Liver (tissue), 8 donors: ENCODE measurements at regions not wholly inside any gene's neighbourhood (a gene's known extent, or its start where the extent isn't known, plus 50 kb on each side); places are given as distances from the start of the nearest gene placed in this dataset.

Experiments
- DNase-seq: peaks from one replicate; pipeline ENCODE4 v3.0.0-alpha.2; 2017; ENCODE audit warnings: low spot score
- H3K27ac ChIP-seq, 2 donors: one replicate each; pipeline ENCODE4 v1.7.0; 2013; ENCODE audit warnings: inconsistent platforms in 2 of 2, low read length in 2 of 2, control low read depth in 1 of 2, low read depth in 1 of 2, mild to moderate bottlenecking in 1 of 2
- H3K27me3 ChIP-seq, 4 donors: one replicate each; pipeline versions ENCODE4 v1.6.1 to v1.7.0; 2013; ENCODE audit warnings: low read length in 3 of 4, inconsistent platforms in 1 of 4, mild to moderate bottlenecking in 1 of 4, moderate library complexity in 1 of 4; ENCODE audit not compliant: control insufficient read depth in 4 of 4, insufficient read depth in 4 of 4
- H3K36me3 ChIP-seq, 4 donors: one replicate each; pipeline versions ENCODE4 v1.6.1 to v1.7.0; 2013; ENCODE audit warnings: low read length in 3 of 4, mild to moderate bottlenecking in 3 of 4, low read depth in 1 of 4, moderate library complexity in 1 of 4; ENCODE audit not compliant: control insufficient read depth in 4 of 4, insufficient read depth in 3 of 4
- H3K4me1 ChIP-seq, 4 donors: one replicate each; pipeline versions ENCODE4 v1.6.1 to v1.7.0; 2013; ENCODE audit warnings: low read length in 3 of 4, mild to moderate bottlenecking in 3 of 4, moderate library complexity in 1 of 4; ENCODE audit not compliant: control insufficient read depth in 4 of 4, insufficient read depth in 4 of 4
- H3K4me3 ChIP-seq, 3 donors: one replicate each; pipeline versions ENCODE4 v1.6.1 to v1.7.0; 2013; ENCODE audit warnings: low read length in 3 of 3, control low read depth in 1 of 3, low read depth in 1 of 3, mild to moderate bottlenecking in 1 of 3
- H3K9ac ChIP-seq, 2 donors: one replicate each; pipeline ENCODE4 v1.7.0; 2013; ENCODE audit warnings: low read length in 2 of 2, mild to moderate bottlenecking in 2 of 2, moderate library complexity in 2 of 2, control low read depth in 1 of 2, low read depth in 1 of 2
- H3K9me3 ChIP-seq, 4 donors: one replicate each; pipeline versions ENCODE4 v1.6.1 to v1.7.0; 2013; ENCODE audit warnings: low read length in 3 of 4; ENCODE audit not compliant: control insufficient read depth in 4 of 4
- EGR1 ChIP-seq, 2 donors: IDR thresholded peaks; 2 replicates each; pipeline ENCODE4 v1.6.1; 2016 to 2018; ENCODE audit warnings: antibody characterized with exemption in 2 of 2, low read depth in 2 of 2
- FOXA1 ChIP-seq: IDR thresholded peaks from 2 replicates; pipeline ENCODE4 v1.6.1; 2016; ENCODE audit warnings: antibody characterized with exemption
- FOXA2 ChIP-seq: IDR thresholded peaks from 2 replicates; pipeline ENCODE4 v1.6.1; 2016; ENCODE audit warnings: antibody characterized with exemption
- GABPA ChIP-seq, 2 donors: IDR thresholded peaks in 1 of 2; conservative IDR thresholded peaks in 1 of 2; 2 replicates each; pipeline ENCODE4 v1.6.1; 2016; ENCODE audit warnings: antibody characterized with exemption in 2 of 2, mild to moderate bottlenecking in 1 of 2, moderate library complexity in 1 of 2
- HNF4A ChIP-seq, 2 donors: conservative IDR thresholded peaks; 2 replicates each; pipeline ENCODE4 v1.6.1; 2016; ENCODE audit warnings: antibody characterized with exemption in 2 of 2, mild to moderate bottlenecking in 2 of 2
- HNF4G ChIP-seq: IDR thresholded peaks from 2 replicates; pipeline ENCODE4 v1.6.1; 2016; ENCODE audit warnings: antibody characterized with exemption
- JUND ChIP-seq, 2 donors: IDR thresholded peaks; 2 replicates each; pipeline ENCODE4 v1.6.1; 2016; ENCODE audit warnings: antibody characterized with exemption in 2 of 2
- NR2F2 ChIP-seq: IDR thresholded peaks from 2 replicates; pipeline ENCODE4 v1.6.1; 2016; ENCODE audit warnings: antibody characterized with exemption
- RAD21 ChIP-seq, 2 donors: IDR thresholded peaks; 2 replicates each; pipeline ENCODE4 v1.6.1; 2016; ENCODE audit warnings: antibody characterized with exemption in 2 of 2, mild to moderate bottlenecking in 2 of 2
- RXRA ChIP-seq, 2 donors: IDR thresholded peaks; 2 replicates each; pipeline ENCODE4 v1.6.1; 2017 to 2018; ENCODE audit warnings: antibody characterized with exemption in 2 of 2, mild to moderate bottlenecking in 1 of 2
- SP1 ChIP-seq: IDR thresholded peaks from 2 replicates; pipeline ENCODE4 v1.6.1; 2018; ENCODE audit warnings: antibody characterized with exemption, mild to moderate bottlenecking
- TAF1 ChIP-seq: conservative IDR thresholded peaks from 2 replicates; pipeline ENCODE4 v1.6.1; 2016; ENCODE audit warnings: antibody characterized with exemption, mild to moderate bottlenecking
- YY1 ChIP-seq: IDR thresholded peaks from 2 replicates; pipeline ENCODE4 v1.6.1; 2016; ENCODE audit warnings: antibody characterized with exemption, mild to moderate bottlenecking
- WGBS: extraction: QIAGEN DNeasy Blood & Tissue Kit; methylation state at CpG from one replicate; pipeline ENCODE4 v1.1.7; 2013; 5-methylcytosine and 5-hydroxymethylcytosine counted together
- TF ChIP-seq, protein P1 (sequence below): fragments of 150-350 bp; IDR thresholded peaks from 2 replicates; pipeline ENCODE4 v1.5.1; 2017; ENCODE audit warnings: improper control_type of control experiment, low read depth, low read length; ENCODE audit not compliant: missing input control
- TF ChIP-seq, protein P2 (sequence below): IDR thresholded peaks from 2 replicates; pipeline ENCODE4 v1.6.1; 2016; ENCODE audit warnings: antibody characterized with exemption
- TF ChIP-seq, protein P3 (sequence below): IDR thresholded peaks from 2 replicates; pipeline ENCODE4 v1.6.1; 2016; ENCODE audit warnings: antibody characterized with exemption
- TF ChIP-seq, protein P4 (sequence below): IDR thresholded peaks from 2 replicates; pipeline ENCODE4 v1.6.1; 2016; ENCODE audit warnings: antibody characterized with exemption
- TF ChIP-seq, protein P5 (sequence below): IDR thresholded peaks from 2 replicates; pipeline ENCODE4 v1.6.1; 2016; ENCODE audit warnings: antibody characterized with exemption, mild to moderate bottlenecking
- donor health status: healthy.
- donor health status: healthy.
- donor health status: healthy.
- donor health status: healthy.
- donor health status: healthy.

DNA sequence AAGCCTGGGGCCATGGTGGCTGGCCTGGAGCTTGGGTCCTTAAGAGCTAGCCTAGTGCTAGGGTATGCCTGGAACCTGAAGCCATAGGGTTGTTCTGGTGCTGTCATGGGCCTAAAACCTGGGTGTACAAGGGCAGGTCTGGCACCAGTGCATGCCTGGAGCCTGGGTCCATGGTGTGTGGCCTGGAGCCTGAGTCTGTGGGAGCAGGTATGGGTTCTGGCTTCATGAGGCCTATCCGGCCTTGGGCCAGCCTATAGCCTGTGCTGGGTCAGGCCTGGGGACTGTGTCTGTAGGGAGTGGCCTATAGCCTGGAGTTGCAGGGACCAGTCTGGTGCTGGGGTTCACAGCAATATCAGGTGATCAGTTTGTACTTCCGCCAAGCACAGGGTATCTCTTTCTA lies 347.2 kb upstream of the MEF2C start:
- Histone ChIP-seq H3K27ac (no peak overlapping the region), H3K4me3 (no peak overlapping the region), H3K4me1 (peaks cover 0 to 6% (median 0%) of the 10 kb centered on the region in 4 donors), H3K36me3 (no peaks in the 10 kb centered on the region), H3K9me3 (no peaks in the 10 kb centered on the region), H3K9ac (no peak overlapping the region), H3K27me3 (no peaks in the 10 kb centered on the region)
- DNase-seq, result no peak
- 95% methylated on average over 2 of the region's 2 CpGs for WGBS
- TF ChIP-seq HNF4A (conservative IDR thresholded peaks at IDR 0.05) (no peak), SP1 (no peak), NR2F2 (no peak), RXRA (IDR thresholded peaks at IDR 0.05) (no peak), TAF1 (no peak), JUND (IDR thresholded peaks at IDR 0.05) (no peak)
- TF ChIP-seq, protein P1, sequence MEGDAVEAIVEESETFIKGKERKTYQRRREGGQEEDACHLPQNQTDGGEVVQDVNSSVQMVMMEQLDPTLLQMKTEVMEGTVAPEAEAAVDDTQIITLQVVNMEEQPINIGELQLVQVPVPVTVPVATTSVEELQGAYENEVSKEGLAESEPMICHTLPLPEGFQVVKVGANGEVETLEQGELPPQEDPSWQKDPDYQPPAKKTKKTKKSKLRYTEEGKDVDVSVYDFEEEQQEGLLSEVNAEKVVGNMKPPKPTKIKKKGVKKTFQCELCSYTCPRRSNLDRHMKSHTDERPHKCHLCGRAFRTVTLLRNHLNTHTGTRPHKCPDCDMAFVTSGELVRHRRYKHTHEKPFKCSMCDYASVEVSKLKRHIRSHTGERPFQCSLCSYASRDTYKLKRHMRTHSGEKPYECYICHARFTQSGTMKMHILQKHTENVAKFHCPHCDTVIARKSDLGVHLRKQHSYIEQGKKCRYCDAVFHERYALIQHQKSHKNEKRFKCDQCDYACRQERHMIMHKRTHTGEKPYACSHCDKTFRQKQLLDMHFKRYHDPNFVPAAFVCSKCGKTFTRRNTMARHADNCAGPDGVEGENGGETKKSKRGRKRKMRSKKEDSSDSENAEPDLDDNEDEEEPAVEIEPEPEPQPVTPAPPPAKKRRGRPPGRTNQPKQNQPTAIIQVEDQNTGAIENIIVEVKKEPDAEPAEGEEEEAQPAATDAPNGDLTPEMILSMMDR, result no peak
- TF ChIP-seq, protein P2, sequence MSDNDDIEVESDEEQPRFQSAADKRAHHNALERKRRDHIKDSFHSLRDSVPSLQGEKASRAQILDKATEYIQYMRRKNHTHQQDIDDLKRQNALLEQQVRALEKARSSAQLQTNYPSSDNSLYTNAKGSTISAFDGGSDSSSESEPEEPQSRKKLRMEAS, result no peak

DNA sequence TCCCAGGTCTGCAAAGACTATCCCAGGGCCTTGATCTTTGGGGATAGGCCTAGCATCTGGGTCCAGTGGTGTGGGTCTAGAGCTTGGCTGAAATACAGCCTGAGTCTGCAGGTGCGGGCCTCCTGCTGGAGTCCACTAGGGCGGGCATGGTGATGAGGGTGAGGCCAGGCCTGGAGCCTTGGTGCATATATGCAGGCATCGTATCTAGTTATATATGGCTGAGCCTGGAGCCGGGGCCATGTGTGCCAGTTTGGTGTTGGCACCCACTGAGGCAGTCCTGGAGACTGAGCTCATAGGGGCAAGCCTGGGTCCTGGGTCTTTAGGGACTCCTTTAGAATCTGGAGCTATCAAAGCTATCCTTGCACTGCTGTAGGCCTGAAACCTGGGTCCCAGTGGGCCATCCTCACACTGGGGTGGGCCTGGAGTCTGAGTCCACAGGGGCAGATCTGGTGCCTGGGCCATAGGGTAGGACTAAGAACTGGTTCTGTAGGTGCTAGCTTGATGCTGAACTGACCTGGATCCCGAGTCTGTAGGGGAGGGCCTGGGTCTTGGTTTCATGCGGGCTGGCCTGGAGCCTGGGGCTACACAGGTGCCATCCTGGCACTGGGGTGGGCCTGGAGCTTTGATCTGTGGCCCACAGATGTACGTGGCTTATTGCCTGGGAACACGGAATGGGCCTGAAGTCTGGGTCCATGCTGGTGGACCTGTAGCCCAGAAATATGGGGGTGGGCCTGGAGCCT lies 346.5 kb upstream of the MEF2C start:
- no peak for DNase-seq
- H3K9ac ChIP-seq, result no peak overlapping the region
- H3K36me3 ChIP-seq, result no peaks in the 10 kb centered on the region
- no peaks in the 10 kb centered on the region for H3K9me3 ChIP-seq
- H3K27me3 ChIP-seq, result no peaks in the 10 kb centered on the region
- H3K27ac ChIP-seq, result no peak overlapping the region
- no peak overlapping the region for H3K4me3 ChIP-seq
- peaks cover 0 to 6% (median 0%) of the 10 kb centered on the region in 4 donors for H3K4me1 ChIP-seq
- WGBS, result 96% methylated on average over 8 of the region's 8 CpGs
- TF ChIP-seq FOXA2, result no peak
- no peak for TF ChIP-seq NR2F2
- no peak for TF ChIP-seq EGR1 (IDR thresholded peaks at IDR 0.05; ENCODE audit: low read depth in 2 of 2)
- TF ChIP-seq, protein P3, sequence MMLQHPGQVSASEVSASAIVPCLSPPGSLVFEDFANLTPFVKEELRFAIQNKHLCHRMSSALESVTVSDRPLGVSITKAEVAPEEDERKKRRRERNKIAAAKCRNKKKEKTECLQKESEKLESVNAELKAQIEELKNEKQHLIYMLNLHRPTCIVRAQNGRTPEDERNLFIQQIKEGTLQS, result no peak
- TF ChIP-seq, protein P2, result no peak
- TF ChIP-seq TAF1, result no peak
- no peak for TF ChIP-seq HNF4A (conservative IDR thresholded peaks at IDR 0.05)
- TF ChIP-seq, protein P4, sequence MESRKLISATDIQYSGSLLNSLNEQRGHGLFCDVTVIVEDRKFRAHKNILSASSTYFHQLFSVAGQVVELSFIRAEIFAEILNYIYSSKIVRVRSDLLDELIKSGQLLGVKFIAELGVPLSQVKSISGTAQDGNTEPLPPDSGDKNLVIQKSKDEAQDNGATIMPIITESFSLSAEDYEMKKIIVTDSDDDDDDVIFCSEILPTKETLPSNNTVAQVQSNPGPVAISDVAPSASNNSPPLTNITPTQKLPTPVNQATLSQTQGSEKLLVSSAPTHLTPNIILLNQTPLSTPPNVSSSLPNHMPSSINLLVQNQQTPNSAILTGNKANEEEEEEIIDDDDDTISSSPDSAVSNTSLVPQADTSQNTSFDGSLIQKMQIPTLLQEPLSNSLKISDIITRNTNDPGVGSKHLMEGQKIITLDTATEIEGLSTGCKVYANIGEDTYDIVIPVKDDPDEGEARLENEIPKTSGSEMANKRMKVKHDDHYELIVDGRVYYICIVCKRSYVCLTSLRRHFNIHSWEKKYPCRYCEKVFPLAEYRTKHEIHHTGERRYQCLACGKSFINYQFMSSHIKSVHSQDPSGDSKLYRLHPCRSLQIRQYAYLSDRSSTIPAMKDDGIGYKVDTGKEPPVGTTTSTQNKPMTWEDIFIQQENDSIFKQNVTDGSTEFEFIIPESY, result no peak
- no peak for TF ChIP-seq JUND (IDR thresholded peaks at IDR 0.05)
- TF ChIP-seq GABPA (IDR thresholded peaks at IDR 0.05 in 1 of 2, conservative IDR thresholded peaks at IDR 0.05 in 1 of 2), result no peak
- TF ChIP-seq, protein P1, result no peak
- TF ChIP-seq RAD21 (IDR thresholded peaks at IDR 0.05), result no peak
- TF ChIP-seq RXRA (IDR thresholded peaks at IDR 0.05), result no peak
- TF ChIP-seq FOXA1, result no peak
- TF ChIP-seq HNF4G, result no peak
- no peak for TF ChIP-seq YY1
- TF ChIP-seq, protein P5, sequence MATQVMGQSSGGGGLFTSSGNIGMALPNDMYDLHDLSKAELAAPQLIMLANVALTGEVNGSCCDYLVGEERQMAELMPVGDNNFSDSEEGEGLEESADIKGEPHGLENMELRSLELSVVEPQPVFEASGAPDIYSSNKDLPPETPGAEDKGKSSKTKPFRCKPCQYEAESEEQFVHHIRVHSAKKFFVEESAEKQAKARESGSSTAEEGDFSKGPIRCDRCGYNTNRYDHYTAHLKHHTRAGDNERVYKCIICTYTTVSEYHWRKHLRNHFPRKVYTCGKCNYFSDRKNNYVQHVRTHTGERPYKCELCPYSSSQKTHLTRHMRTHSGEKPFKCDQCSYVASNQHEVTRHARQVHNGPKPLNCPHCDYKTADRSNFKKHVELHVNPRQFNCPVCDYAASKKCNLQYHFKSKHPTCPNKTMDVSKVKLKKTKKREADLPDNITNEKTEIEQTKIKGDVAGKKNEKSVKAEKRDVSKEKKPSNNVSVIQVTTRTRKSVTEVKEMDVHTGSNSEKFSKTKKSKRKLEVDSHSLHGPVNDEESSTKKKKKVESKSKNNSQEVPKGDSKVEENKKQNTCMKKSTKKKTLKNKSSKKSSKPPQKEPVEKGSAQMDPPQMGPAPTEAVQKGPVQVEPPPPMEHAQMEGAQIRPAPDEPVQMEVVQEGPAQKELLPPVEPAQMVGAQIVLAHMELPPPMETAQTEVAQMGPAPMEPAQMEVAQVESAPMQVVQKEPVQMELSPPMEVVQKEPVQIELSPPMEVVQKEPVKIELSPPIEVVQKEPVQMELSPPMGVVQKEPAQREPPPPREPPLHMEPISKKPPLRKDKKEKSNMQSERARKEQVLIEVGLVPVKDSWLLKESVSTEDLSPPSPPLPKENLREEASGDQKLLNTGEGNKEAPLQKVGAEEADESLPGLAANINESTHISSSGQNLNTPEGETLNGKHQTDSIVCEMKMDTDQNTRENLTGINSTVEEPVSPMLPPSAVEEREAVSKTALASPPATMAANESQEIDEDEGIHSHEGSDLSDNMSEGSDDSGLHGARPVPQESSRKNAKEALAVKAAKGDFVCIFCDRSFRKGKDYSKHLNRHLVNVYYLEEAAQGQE, result no peak
